GM12865 (cell line): ENCODE measurements at regions not wholly inside any gene's neighbourhood (a gene's known extent, or its start where the extent isn't known, plus 50 kb on each side); places are given as distances from the start of the nearest gene placed in this dataset.

Experiments used
- DNase-seq: peaks from one replicate; pipeline ENCODE4 v3.0.0; 2010; ENCODE audit warnings: low read depth
- H3K4me3 ChIP-seq: 2 replicates; pipeline ENCODE4 v1.5.1; 2011; ENCODE audit warnings: mild to moderate bottlenecking, low read depth, low read length, control low read depth
- CTCF ChIP-seq: IDR thresholded peaks from 2 replicates; pipeline ENCODE4 v1.5.1; 2011; ENCODE audit warnings: low read length, control low read depth, low read depth, inconsistent platforms; ENCODE audit not compliant: insufficient read depth; ENCODE audit errors: missing control alignments

- TF ChIP-seq CTCF = no peak
- H3K4me3 ChIP-seq = no peak overlapping the region
- DNase-seq = no peak
Observed at GRCh38 chr5:121762426-121762825, 89.3 kb upstream of the FTMT start.

- no peak overlapping the region for H3K4me3 ChIP-seq
- no peak for TF ChIP-seq CTCF
- no peak for DNase-seq
Observed at GRCh38 chr5:121763665-121764064, 88.0 kb upstream of the FTMT start.

GRCh38 chr5:121780406-121780805 is 71.3 kb upstream of the FTMT start:
- DNase-seq = no peak
- no peak overlapping the region for H3K4me3 ChIP-seq
- TF ChIP-seq CTCF = no peak

- TF ChIP-seq CTCF = no peak
- DNase-seq = no peak
- H3K4me3 ChIP-seq = no peak overlapping the region
Observed at GRCh38 chr5:121783700-121784099, 68.0 kb upstream of the FTMT start.

- DNase-seq = no peak
- no peak overlapping the region for H3K4me3 ChIP-seq
- TF ChIP-seq CTCF = no peak
Observed at GRCh38 chr5:121793791-121794190, 57.9 kb upstream of the FTMT start.

GRCh38 chr5:121795511-121795910 is 56.2 kb upstream of the FTMT start:
- no peak for DNase-seq
- no peak for TF ChIP-seq CTCF
- H3K4me3 ChIP-seq = no peak overlapping the region

GRCh38 chr5:121797681-121798518 is 53.8 kb upstream of the FTMT start:
- no peak for TF ChIP-seq CTCF
- no peak for DNase-seq
- H3K4me3 ChIP-seq = no peak overlapping the region
